HG02970 (cell line): ENCODE measurements at regions not wholly inside any gene's neighbourhood (a gene's known extent, or its start where the extent isn't known, plus 50 kb on each side); places are given as distances from the start of the nearest gene placed in this dataset.
"Not testable (repeated sequence)": the region's sequence is repeated elsewhere in the genome, so short reads cannot be mapped to it uniquely, and the experiment has no call there.

Experiments used
- ATAC-seq: cut with Tn5 transposase; IDR thresholded peaks from one replicate; pipeline ENCODE4 v1.9.1; 2021; ENCODE audit warnings: mild to moderate bottlenecking, moderate library complexity, moderate number of reproducible peaks; ENCODE audit not compliant: unreplicated experiment, low FRiP score

DNA sequence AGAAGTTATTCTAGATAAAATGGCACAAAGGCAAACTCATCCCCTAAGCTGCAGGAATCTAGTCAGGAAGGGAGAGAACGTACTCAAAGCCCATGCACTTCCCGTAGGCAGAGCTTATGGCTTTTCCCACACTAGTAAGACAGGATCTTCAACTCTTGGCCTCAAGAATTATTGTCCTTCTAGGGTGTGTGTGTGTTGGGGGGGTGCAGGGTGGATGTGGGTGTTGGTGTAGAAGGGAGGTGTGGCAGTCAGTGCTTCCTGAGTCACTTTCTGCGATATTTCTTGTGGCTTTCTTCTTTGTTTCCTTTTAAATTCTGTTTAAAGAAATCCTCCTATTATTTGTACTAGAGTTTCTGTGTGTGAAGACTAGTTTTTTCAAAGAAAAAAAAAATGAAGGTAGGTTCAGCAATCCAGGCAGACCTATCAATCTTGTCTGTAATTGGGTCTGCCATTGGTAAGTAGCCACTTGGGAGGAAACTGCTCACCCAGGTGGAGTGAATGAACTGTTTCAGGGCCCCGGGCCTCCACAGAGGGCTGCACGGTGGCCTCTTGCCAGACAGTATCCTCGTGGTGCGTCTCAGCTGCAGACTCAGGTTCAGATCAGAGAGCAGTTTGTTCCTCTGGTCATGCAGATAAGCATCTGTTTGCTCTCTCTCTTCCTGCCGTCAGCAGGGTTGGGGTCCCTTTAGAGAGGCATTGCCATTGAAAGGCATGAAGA is 131.9 kb downstream of the NPR3 start:
- ATAC-seq = no peak

DNA sequence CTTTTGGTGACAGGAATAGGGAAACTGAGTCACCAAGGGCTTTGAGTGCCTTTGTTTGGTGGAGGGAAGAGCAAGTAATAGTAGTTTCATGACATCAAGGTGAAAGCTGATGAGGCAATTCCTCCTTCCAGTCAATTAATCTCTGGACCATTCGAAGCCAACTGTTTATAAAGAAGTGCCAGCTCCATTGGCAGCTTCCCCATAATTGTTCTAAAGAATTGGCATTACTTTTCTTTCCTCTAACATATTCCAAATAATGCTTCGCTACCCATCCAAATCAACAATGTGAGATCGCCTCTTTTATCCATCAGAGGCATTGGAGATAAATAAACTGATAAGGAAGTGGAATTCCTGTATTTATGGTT is 132.4 kb downstream of the NPR3 start:
- no peak for ATAC-seq

DNA sequence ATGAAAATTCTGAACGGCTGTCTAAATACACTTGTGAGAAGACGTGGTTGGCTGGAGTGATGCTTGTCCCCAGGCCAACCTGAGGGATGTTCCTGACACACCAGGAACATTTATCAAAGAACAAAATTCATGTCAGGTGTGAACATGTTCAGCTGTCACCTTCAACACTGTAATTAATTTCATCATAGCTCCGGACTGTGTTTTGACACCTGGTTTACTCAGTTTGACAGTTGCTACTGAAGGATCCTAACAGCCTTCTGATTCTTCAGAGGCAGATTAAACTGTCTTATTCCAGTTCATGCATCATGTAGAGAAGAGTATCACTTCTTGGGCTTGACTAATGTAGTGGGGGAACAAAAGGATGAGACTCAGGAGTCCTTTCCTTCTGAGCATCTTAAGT is 134.1 kb downstream of the NPR3 start:
- no peak for ATAC-seq

DNA sequence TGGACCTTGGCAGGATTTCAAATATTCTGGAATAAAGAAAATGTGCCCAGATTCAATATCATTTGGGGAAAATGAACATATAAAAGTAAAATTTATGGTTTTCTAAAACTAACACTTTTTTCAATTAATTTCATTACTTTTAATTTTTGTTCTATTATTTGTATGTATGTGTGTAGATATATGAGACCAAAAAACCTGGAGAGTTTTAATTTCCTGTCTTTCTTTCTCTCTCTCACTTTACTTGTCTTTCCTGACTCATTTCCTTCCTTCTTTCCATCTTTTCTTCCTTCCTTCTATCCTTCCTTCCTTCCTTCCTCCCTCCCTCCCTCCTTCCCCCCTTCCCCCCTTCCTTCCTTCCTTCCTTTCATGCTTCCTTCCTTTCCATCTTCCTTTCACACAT is 137.0 kb downstream of the NPR3 start:
- no peak for ATAC-seq

DNA sequence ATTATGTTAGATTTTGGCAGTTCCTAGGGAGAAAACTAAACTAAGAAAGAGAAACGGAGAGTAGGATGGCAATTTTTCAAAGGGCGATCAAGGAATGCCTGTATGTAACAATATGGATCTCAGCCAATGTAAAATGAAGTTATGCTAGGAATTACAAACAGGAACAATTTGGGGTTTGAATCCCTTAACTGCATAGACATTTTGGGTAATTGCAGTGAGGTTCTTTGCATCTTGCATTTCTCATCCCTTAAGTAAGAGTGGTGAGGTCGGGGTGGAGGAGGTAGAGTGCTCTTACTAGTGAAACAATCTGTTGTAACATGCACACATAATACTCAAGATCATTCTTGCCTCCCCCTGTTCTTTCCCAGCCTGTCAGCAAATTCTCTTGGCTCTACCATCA is 137.6 kb downstream of the NPR3 start:
- no peak for ATAC-seq

DNA sequence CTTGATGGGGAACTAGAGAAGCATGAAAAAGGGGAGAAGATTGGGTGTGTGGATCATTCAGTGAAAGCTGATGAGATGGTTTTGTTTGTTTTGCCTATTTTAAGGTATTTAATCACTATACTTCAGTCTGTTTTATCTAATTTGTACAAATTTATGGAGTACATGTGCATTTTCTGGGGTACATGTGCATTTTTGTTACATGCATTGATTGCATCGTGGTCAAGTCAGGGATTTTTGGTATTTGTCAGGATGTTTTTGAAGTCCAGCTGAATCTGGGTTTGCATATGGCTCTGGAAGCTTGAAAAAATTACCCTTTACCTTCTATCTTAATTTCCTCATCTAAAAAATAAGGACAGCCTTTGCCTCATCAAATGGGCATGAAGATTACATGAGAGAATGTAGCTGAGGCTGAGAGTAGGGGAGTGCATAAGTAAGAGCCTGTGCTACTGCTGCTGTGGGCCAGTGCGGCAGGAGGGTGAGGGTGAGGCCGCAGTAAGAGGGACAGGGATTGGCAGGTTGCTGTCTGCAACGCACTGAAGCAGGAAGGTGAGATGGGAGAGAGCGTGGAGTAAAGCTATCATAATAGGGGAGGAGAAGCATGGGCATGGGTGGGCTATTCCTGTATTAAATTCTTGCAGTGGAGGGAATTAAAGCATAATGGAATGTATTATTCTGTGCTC is 139.8 kb downstream of the NPR3 start:
- ATAC-seq = no peak

DNA sequence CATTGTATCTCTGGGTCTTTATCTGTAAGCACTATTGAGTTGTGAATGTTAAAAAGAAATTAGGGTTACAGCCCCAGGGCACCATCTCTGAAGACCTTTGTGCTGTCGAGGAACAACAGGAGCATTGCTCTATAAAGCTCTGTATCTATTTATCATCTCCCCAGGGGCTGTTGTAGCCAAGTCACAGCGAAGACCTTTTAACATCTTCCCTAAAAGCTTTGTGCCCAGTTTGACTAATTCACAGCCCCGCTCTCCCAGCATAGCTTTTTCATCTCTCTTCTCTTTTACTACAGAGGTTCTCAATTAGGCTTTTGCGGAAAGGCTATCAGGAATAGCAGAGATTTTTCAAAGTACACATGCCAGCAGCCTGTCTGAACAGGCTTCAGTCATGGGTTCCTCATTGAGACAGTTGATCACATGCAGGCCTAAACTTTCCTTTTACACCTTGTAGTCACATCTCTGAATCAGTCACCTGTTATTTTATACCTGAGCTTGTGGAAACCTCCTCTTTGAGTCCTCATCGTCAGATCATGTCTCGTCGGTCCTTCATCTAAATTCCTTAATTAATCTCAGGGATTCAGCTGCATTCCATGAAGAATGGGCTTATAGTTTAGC is 140.5 kb downstream of the NPR3 start:
- no peak for ATAC-seq

DNA sequence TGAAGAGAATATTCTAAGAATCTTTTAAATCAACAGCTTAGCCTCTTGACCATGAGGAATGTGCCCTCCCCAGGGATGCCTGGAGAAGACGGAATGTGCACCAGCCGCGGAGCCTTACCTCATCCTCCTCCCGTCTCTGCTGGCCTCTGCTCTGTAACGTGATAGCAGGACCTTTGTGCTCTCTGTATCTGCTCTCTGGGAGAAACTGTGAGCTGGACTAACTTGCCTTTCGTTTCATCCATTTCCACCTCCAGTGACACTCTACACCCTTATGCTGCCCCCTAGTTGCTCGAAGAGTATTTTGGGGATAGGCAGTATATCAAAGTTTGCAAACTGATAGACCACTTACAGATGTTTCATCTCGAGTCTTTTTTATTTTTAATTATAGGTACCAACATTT is 141.4 kb downstream of the NPR3 start:
- no peak for ATAC-seq

DNA sequence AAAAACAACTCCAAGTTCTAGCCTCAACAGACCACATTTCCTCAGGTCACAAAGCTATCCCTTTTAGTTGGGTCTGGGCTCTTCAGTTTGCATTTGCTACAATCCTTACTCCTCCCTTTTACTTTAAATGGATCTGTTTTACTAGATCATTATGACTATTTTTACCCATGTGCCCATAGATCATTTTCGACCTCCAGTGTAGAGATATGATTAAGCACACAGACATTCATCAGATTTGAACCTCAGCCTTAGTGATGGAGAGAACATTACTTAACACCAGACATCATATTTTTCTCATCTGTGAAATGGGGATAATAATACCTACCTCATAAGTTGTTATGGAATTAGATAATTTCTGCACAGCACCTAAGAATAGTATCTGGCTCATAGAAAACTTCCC is 141.9 kb downstream of the NPR3 start:
- no peak for ATAC-seq

DNA sequence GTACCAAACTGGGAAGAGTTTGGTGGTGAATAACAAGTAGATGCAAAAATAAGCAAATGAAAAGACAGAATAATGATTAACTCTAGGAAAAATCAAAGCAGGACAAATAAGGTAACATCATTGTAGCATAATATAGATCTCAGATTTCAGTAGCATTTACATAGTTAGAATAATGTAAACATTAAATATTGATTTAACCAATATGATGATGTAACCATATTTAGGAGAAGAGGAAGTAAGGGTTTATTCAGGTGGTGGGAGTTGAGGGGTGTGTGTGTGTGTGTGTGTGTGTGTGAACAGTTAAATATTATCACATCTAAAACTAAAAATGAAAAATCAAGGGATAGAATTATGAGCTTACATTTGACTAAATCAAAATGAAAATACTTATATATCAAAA is 143.4 kb downstream of the NPR3 start:
- no peak for ATAC-seq

DNA sequence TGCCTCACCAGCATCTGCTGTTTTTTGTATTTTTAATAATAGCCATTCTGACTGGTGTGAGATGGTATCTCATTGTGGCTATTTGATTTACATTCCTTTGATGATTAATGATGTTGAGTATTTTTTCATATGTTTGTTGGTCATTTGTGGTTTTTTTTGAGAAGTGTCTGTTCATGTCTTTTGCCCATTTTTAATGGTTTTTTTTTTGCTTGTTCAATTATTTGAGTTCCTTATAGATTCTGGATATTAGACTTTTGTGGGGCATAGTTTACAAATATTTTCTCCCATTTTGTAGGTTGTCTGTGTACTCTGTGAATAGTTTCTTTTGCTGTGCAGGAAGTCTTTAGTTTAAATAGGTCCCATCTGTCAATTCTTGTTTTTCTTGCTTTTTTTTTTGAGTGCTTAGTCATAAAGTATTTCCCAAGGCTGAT is 148.1 kb downstream of the NPR3 start:
- no peak for ATAC-seq

DNA sequence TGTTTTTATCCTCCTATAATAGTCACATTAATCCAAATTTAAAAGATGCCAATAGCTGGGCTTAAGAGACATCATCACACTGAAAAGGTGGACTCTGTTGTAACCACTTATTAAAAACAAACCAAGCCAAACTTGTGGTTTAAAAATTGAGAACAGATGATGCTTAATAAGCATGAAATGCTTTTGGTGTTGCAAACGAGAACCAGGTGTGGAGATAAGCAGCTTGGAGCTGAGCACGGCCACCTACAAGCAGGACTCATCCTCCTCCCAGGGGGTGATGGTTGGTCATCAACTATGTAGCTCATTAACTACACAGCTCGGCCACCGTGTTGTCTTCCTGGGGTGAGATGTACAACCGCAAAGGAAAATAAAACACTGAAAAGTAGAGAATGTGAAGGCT is 154.4 kb downstream of the NPR3 start:
- no peak for ATAC-seq

DNA sequence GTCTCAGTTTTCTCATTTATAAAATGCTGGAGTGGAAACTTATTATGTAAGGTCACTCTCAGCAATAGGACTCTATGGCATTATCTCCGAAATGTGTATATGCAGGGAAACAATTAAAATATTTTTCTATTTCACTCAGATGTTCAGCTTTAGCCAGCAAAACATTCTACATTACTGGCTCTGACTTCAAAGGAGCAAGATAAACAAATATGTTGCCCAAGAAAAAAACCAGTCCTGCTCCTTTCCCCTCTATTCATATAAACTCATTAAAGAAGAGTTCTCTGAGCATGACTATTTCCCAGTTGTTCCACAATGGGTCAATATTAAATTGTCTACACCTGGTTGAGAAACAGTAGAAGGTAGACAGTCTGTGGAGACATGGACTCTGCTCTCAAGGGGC is 155.0 kb downstream of the NPR3 start:
- no peak for ATAC-seq

DNA sequence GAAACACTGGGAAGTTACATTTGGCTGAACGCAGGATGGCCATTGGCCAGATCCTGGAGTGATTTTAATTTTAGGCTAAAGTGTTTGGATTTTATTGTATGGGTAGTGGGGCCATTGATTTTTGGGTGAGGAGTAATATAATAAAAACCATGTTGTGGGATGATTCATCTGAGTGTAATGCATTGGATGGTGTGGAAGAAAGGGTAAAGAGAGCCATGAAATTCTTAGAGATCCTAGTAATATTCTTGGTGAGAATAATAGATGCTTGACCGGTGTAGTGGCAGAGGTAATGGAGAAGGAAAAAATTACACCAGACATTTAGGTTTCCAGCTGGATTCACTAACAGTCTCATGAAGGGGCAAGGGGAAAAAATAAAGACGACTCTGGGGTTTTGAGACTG is 158.1 kb downstream of the NPR3 start:
- no peak for ATAC-seq

DNA sequence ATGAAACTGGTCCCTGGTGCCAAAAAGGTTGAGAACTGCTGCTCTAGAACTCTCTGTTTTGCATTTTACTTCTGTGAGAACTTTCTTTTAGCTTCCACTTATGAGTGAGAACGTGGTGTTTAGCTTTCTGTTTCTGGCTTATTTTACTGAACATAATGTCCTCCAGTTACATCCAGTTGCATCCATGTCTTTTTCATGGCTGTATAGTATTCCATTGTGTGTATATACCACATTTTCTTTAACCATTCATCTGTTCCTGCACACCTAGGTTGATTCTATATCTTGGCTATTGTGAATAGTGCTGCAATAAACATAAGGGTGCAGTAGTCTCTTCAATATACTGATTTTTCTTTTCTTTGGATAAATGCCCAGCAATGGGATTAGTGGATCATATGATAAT is 165.7 kb downstream of the NPR3 start:
- ATAC-seq = no peak

DNA sequence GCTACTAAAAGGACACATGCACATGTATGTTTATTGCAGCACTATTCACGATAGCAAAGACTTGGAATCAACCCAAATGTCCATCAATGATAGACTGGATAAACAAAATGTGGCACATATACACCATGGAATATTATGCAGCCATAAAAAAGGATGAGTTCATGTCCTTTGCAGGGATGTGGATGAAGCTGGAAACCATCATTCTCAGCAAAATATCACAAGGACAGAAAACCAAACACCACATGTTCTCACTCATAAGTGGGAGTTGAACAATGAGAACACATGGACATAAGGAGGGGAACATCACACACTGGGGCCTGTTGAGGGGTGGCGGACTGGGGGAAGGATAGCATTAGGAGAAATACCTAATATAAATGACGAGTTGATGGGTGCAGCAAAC is 168.2 kb downstream of the NPR3 start:
- ATAC-seq = not testable (repeated sequence)

DNA sequence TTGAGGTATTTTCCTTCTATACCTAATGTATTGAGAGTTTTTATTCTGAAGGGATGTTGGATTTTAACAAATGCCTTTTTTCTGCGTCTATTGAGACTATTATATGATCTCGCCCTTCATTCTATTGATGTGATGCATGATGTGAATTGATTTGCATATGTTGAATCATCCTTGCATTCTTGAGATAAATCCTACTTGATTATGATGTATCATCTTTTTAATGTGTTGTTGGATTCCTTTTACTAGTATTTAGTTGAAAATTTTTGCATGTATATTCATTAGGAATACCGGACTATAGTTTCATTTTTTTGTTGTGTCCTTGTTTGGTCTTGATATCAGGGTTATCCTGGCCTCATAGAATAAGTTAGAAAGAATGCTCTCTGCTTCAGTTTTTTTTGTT is 169.7 kb downstream of the NPR3 start:
- no peak for ATAC-seq

DNA sequence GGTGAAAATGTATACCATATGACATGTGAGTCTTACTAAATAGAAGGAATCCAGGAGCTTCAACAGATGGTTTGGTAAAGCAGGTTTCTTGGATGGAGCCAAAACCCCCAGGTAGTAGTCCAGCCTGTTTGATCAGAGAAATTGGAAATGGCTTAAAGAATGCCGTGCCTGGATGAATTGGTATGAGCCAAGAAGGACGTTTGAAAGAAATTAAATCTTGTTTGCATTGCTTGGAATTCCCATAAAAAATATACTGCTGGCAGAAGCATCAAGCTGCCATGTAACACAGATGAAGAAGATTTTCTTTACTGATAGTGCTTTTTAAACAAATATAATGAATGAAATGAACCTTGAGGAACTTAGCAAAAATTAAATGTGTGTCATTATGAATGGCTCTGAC is 176.3 kb downstream of the NPR3 start:
- ATAC-seq = no peak

DNA sequence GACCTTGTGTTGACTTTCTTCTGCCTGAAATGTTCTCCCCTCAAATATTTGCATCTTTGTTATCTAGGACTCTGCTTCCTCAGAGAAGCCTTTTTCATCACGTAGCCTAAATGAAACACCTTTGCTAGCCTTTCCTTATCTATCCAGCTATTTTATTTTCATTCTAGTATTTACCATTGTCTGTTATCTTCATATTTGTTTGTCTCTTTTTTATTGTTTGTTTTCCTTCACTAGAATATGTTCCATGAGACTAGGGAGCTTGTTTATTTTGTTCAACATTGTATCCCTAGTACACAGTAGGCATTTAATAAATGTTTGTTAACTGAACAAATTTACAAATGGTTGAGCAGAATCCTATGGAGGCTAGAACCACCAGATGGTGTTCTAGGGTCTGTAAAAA is 178.0 kb downstream of the NPR3 start:
- no peak for ATAC-seq

DNA sequence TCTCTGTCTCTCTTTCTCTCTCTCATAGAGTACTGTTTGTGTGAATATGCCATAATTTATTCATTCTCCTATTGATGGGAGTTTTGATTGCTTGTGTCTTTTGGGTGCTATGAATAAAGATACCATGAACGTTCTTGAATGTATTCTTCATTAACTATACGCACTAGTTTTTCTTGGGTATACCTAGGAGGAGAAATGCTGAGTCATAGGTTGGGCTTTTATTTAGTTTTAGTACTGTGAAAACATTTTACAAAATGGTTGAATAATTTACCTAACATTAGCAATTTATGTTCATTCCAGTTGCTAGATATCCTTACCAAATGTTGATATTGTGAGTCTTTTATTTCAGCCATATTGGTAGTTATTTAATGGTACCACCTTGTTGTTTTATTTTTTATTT is 192.5 kb downstream of the NPR3 start:
- ATAC-seq = no peak

DNA sequence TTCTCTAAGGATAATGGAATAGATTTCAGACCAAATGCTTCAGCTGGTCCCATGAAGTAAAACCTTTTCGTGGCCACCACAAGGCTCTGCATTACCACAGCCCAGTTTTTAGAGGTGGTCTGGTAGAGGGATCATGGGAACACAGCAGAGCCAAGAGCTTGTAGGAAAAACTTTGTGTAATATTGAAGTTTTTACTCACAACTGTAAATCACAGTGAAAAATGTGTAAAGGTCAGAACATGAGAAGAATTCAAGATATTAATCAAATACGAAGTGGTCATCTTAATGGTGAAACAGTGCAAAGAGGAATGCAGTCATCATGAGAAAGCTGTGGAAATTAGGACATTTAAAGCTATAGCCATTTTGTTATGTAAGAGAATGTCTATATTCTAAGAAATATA is 197.5 kb downstream of the NPR3 start:
- ATAC-seq = no peak

DNA sequence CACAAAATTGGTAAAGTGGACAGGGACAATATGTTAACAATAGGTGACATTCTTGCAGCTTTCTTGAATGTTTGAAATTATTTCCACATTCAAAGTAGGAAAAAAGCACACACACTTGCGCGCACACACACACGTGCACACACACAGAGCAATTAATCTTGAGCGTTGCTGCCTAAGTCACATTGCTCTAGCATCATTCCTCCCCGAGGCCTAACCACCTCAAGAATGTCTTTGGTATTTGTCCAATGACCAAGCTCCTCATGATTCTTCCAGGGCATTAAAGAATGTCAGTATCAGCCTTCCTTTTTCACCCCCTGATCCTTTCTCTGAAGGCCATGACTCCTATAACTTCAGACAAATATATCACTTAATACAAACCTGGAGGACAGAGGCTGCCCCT is 198.1 kb downstream of the NPR3 start:
- no peak for ATAC-seq
